ENCODE measurements at regions not wholly inside any gene's neighbourhood (a gene's known extent, or its start where the extent isn't known, plus 50 kb on each side); places are given as distances from the start of the nearest gene placed in this dataset.

- no peaks in the 10 kb centered on the region for H3K9me1 ChIP-seq (ENCODE audit: control insufficient read depth, insufficient read depth, low read length)
- H3K27ac ChIP-seq (ENCODE audit: extremely low read depth, low read depth, low read length): no peak overlapping the region
- no peak overlapping the region for H3K9ac ChIP-seq (ENCODE audit: insufficient read depth in 1 of 2, low read depth in 2 of 2, low read length in 2 of 2)
- H3K79me2 ChIP-seq (ENCODE audit: control insufficient read depth, insufficient read depth, low read length): no peaks in the 10 kb centered on the region
- no peak for ATAC-seq
- DNase-seq (ENCODE audit: extremely low read depth in 1 of 4, low spot score in 3 of 4): no peak
- in situ Hi-C loops (cut with MboI): no loop called here
- ChIA-PET CTCF (ENCODE audit: low intra/inter-chr PET ratio) (no interaction called here), POLR2A (no interaction called here)
- no peaks in the 10 kb centered on the region for H4K20me1 ChIP-seq (replicated peaks; ENCODE audit: control insufficient read depth, insufficient read depth, low read length)
- H3K4me2 ChIP-seq (ENCODE audit: insufficient read depth, low read length): no peak overlapping the region
- no TSS peak for BruUV-seq (replicated peaks)
- no peak overlapping the region for H3K4me3 ChIP-seq
- no peak for TF ChIP-seq HEY1 (CRISPR knock-in tag; IDR thresholded peaks at IDR 0.05; ENCODE audit: borderline replicate concordance)
- no peak for TF ChIP-seq NEUROD1 (IDR thresholded peaks at IDR 0.05; ENCODE audit: borderline replicate concordance, low read depth, low read length, partially characterized antibody)
- no peak for TF ChIP-seq RBBP5 (IDR thresholded peaks at IDR 0.05; ENCODE audit: borderline replicate concordance, insufficient read depth, low read length, poor library complexity, severe bottlenecking)
- TF ChIP-seq ZBTB49 (CRISPR knock-in tag; IDR thresholded peaks at IDR 0.05; ENCODE audit: borderline replicate concordance): no peak
- TF ChIP-seq MCM5 (IDR thresholded peaks at IDR 0.05; ENCODE audit: low read depth): no peak
- no peak for TF ChIP-seq ESRRB (CRISPR knock-in tag; IDR thresholded peaks at IDR 0.05; ENCODE audit: borderline replicate concordance)
- no peak for TF ChIP-seq ZNF212 (CRISPR knock-in tag; IDR thresholded peaks at IDR 0.05)
- no peak for TF ChIP-seq ZNF217 (CRISPR knock-in tag; IDR thresholded peaks at IDR 0.05)
- TF ChIP-seq BCLAF1 (IDR thresholded peaks at IDR 0.05; ENCODE audit: borderline replicate concordance in 1 of 2, control insufficient read depth in 1 of 2, low read depth in 2 of 2, low read length in 1 of 2): no peak
- no peak for TF ChIP-seq DMBX1 (CRISPR knock-in tag; IDR thresholded peaks at IDR 0.05; ENCODE audit: borderline replicate concordance)
- TF ChIP-seq ARID3B (CRISPR knock-in tag; IDR thresholded peaks at IDR 0.05; ENCODE audit: borderline replicate concordance): no peak
- no peak for TF ChIP-seq ZNF764 (CRISPR knock-in tag; IDR thresholded peaks at IDR 0.05; ENCODE audit: low read depth)
- TF ChIP-seq SIN3B (IDR thresholded peaks at IDR 0.05; ENCODE audit: low read depth): no peak
- H3K36me3 ChIP-seq (ENCODE audit: control insufficient read depth, insufficient read depth, low read length): no peaks in the 10 kb centered on the region
- no peak for FAIRE-seq
- no peak overlapping the region for H2AFZ ChIP-seq (ENCODE audit: low read depth, low read length)
- H3K4me1 ChIP-seq (replicated peaks in 1 of 2; ENCODE audit: control insufficient read depth in 2 of 2, insufficient read depth in 2 of 2, low read length in 2 of 2): no peaks in the 10 kb centered on the region
- WGBS (ENCODE audit: insufficient coverage, low coverage, missing lambda C conversion rate): 0% methylated on average over 1 of the region's 3 CpGs
- no peaks in the 10 kb centered on the region for H3K27me3 ChIP-seq (ENCODE audit: control insufficient read depth in 2 of 2, insufficient read depth in 2 of 2, low read length in 2 of 2)
- intact Hi-C loops (cut with micrococcal nuclease): no loop called here
- no peaks in the 10 kb centered on the region for H3K9me3 ChIP-seq (replicated peaks; ENCODE audit: control insufficient read depth, insufficient read depth, low read depth, low read length)
These were observed 320.4 kb upstream of the PDE3A start for GRCh38 chr12:20047901-20048300.

Data from K562 (cell line).